DND-41 (cell line): ENCODE measurements at regions not wholly inside any gene's neighbourhood (a gene's known extent, or its start where the extent isn't known, plus 50 kb on each side); places are given as distances from the start of the nearest gene placed in this dataset.

Experiments
- ATAC-seq: fragments of 200-7000 bp; cut with Tn5 transposase; 3 replicates; pipeline ENCODE4 v1.9.1; 2021; ENCODE audit warnings: low read depth; ENCODE audit not compliant: insufficient read depth
- DNase-seq: peaks from one replicate; pipeline ENCODE4 v3.0.0-alpha.2; 2020
- H2AFZ ChIP-seq: 2 replicates; pipeline ENCODE4 v1.6.0; 2012; ENCODE audit warnings: low read depth, low read length
- H3K27ac ChIP-seq: 2 replicates; pipeline ENCODE4 v1.5.1; 2012; ENCODE audit warnings: low read length, inconsistent platforms
- H3K27me3 ChIP-seq: fragments of 200-600 bp; sonication (generic); 2 replicates; pipeline ENCODE4 v1.6.0; 2012; ENCODE audit warnings: low read length, mild to moderate bottlenecking, inconsistent platforms; ENCODE audit not compliant: insufficient read depth, poor library complexity
- H3K36me3 ChIP-seq: 2 replicates; pipeline ENCODE4 v1.5.1; 2012; ENCODE audit warnings: low read length, inconsistent platforms; ENCODE audit not compliant: insufficient read depth
- H3K4me1 ChIP-seq: 2 replicates; pipeline ENCODE4 v1.5.1; 2012; ENCODE audit warnings: mild to moderate bottlenecking, low read length; ENCODE audit not compliant: insufficient read depth
- H3K4me2 ChIP-seq: 2 replicates; pipeline ENCODE4 v1.6.0; 2012; ENCODE audit warnings: mild to moderate bottlenecking, moderate library complexity, low read length, inconsistent platforms; ENCODE audit not compliant: insufficient read depth
- H3K4me3 ChIP-seq, 2 experiments: fragments of 200-600 bp in 1 of 2; shearing (Covaris generic) in 1 of 2; 2 replicates each; pipeline ENCODE4 v1.5.1; 2012 to 2016; ENCODE audit warnings: inconsistent platforms in 2 of 2, low read length in 2 of 2, mild to moderate bottlenecking in 2 of 2, low read depth in 1 of 2, moderate library complexity in 1 of 2
- H3K79me2 ChIP-seq: 2 replicates; pipeline ENCODE4 v1.6.0; 2012; ENCODE audit warnings: low read length, inconsistent platforms; ENCODE audit not compliant: insufficient read depth
- H3K9ac ChIP-seq: 2 replicates; pipeline ENCODE4 v1.6.0; 2012; ENCODE audit warnings: low read depth, mild to moderate bottlenecking, inconsistent platforms, low read length, moderate library complexity
- H3K9me3 ChIP-seq: 2 replicates; pipeline ENCODE4 v1.5.1; 2012; ENCODE audit warnings: low read length, moderate library complexity, mild to moderate bottlenecking, inconsistent platforms; ENCODE audit not compliant: insufficient read depth, severe bottlenecking
- H4K20me1 ChIP-seq: 2 replicates; pipeline ENCODE4 v1.6.0; 2012; ENCODE audit warnings: low read length; ENCODE audit not compliant: insufficient read depth
- CTCF ChIP-seq: IDR thresholded peaks from 2 replicates; pipeline ENCODE4 v1.5.1; 2012; ENCODE audit warnings: borderline replicate concordance, low read length, moderate library complexity, mild to moderate bottlenecking; ENCODE audit not compliant: poor library complexity, severe bottlenecking; ENCODE audit errors: extremely low read depth
- EZH2 ChIP-seq: IDR thresholded peaks from 3 replicates; pipeline ENCODE4 v1.6.1; 2012; ENCODE audit warnings: borderline replicate concordance, low read depth, mild to moderate bottlenecking, moderate library complexity, low read length, inconsistent platforms; ENCODE audit not compliant: severe bottlenecking

DNA sequence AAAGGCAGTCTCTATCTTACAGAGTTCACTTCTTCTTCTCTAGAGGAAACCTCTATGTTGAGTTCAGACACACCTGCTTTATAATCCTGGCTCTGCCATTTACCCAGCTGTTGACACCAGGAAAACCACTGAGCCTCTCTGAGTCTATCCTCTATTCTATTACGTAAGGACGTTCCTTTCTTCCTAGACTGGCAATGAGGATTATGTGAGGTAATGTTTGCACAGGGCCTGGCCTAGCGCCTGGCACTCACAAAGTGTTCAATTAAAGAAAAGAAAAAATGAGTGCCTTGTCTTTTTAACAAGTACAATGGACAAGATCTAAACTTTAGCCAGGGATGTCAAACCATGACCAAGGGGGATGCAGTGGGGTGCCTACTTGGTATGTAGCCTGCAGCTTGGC is 641.9 kb upstream of the TBX3 start:
- DNase-seq: no peak
- Histone ChIP-seq H3K4me1 (no peaks in the 10 kb centered on the region), H3K4me3 (no peak overlapping the region), H4K20me1 (no peaks in the 10 kb centered on the region), H3K27me3 (peaks cover 6% of the 10 kb centered on the region), H3K36me3 (no peaks in the 10 kb centered on the region), H3K27ac (no peak overlapping the region), H3K9ac (no peak overlapping the region), H3K9me3 (no peaks in the 10 kb centered on the region), H3K79me2 (no peaks in the 10 kb centered on the region), H3K4me2 (no peak overlapping the region), H2AFZ (no peak overlapping the region)
- TF ChIP-seq CTCF: no peak
- TF ChIP-seq EZH2: no peak
- no peak for ATAC-seq

GRCh38 chr12:115324949-115325593 is 641.1 kb upstream of the TBX3 start:
- H3K79me2 ChIP-seq: no peaks in the 10 kb centered on the region
- DNase-seq (no peak), ATAC-seq (no peak)
- no peak overlapping the region for H3K27ac ChIP-seq
- no peaks in the 10 kb centered on the region for H3K9me3 ChIP-seq
- H2AFZ ChIP-seq: no peak overlapping the region
- H3K4me3 ChIP-seq: no peak overlapping the region
- no peak overlapping the region for H3K9ac ChIP-seq
- TF ChIP-seq CTCF (no peak), EZH2 (no peak)
- H4K20me1 ChIP-seq: no peaks in the 10 kb centered on the region
- no peak overlapping the region for H3K4me2 ChIP-seq
- no peaks in the 10 kb centered on the region for H3K4me1 ChIP-seq
- H3K36me3 ChIP-seq: no peaks in the 10 kb centered on the region
- H3K27me3 ChIP-seq: peaks cover 7% of the 10 kb centered on the region

DNA sequence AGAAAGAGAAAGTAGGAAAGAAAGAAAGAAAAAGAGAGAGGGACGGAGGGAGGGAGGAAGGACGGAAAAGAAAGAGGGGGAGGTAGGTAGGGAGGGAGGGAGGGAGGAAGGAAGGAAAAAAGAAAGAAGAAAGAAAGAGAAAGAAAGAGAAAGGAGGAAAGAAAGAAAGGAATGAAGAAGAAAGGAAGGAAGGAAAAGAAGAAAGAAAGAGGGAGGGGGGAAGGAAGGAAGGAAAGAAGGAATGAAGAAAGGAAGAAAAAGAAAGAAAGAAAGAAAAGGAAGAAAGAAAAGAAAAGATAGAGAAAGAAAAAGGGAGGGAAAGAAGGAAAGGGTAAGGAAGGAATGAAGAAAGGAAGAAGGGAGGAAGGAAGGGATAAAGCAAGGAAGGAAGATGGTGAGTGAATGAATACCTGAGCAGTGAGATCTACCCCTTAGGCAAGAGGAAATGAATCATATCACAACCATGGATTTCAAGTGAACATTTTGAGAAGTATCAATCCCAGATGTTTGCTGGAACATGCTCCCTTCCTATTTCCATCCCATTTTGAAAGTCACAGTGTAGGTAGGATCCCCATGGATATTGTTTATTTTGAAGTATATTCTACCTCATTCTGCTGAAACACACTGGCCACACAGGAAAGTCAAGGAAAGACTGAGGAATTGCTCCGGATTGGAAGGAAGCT is 639.4 kb upstream of the TBX3 start:
- no peak for ATAC-seq
- no peak overlapping the region for H2AFZ ChIP-seq
- H3K4me1 ChIP-seq: no peaks in the 10 kb centered on the region
- H4K20me1 ChIP-seq: no peaks in the 10 kb centered on the region
- no peak overlapping the region for H3K9ac ChIP-seq
- H3K4me2 ChIP-seq: no peak overlapping the region
- no peak overlapping the region for H3K27ac ChIP-seq
- H3K9me3 ChIP-seq: no peaks in the 10 kb centered on the region
- TF ChIP-seq CTCF (no peak), EZH2 (no peak)
- H3K36me3 ChIP-seq: no peaks in the 10 kb centered on the region
- no peaks in the 10 kb centered on the region for H3K79me2 ChIP-seq
- no peak for DNase-seq
- H3K27me3 ChIP-seq: peaks cover 7% of the 10 kb centered on the region
- no peak overlapping the region for H3K4me3 ChIP-seq

- DNase-seq (no peak), ATAC-seq (no peak)
- H3K9ac ChIP-seq: no peak overlapping the region
- no peak overlapping the region for H2AFZ ChIP-seq
- H3K4me2 ChIP-seq: no peak overlapping the region
- no peaks in the 10 kb centered on the region for H3K36me3 ChIP-seq
- no peak overlapping the region for H3K27ac ChIP-seq
- peaks cover 7% of the 10 kb centered on the region for H3K27me3 ChIP-seq
- TF ChIP-seq EZH2: no peak
- no peak for TF ChIP-seq CTCF
- no peaks in the 10 kb centered on the region for H3K79me2 ChIP-seq
- H3K4me3 ChIP-seq: no peak overlapping the region
- no peaks in the 10 kb centered on the region for H4K20me1 ChIP-seq
- H3K9me3 ChIP-seq: no peaks in the 10 kb centered on the region
- H3K4me1 ChIP-seq: no peaks in the 10 kb centered on the region
Measured at GRCh38 chr12:115322275-115322674, 638.3 kb upstream of the TBX3 start.
